ENCODE measurements at regions not wholly inside any gene's neighbourhood (a gene's known extent, or its start where the extent isn't known, plus 50 kb on each side); places are given as distances from the start of the nearest gene placed in this dataset.
"Not testable (repeated sequence)": the region's sequence is repeated elsewhere in the genome, so short reads cannot be mapped to it uniquely, and the experiment has no call there.

DNA sequence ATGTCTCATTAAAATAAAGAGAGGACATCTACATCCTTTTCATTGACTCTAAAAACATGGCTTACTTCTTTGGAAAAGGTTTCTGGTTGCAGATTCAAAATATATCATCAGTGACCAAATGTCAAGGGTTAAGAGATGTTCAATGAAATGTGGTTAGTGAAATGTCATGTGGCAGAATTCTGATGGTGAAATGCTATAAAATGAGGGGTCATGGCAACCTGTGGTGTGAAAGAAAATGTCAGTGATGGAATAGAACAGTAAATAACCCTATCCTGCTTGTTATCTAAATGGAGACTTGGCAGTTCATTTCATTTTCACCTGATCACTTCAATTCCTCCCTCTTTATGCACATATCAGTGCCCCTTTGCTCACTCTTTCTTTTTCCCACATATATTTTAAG is 79.4 kb downstream of the TFPI2 start:
- Histone ChIP-seq H3K36me3 (replicated peaks; ENCODE audit: low read depth, low read length) (no peaks in the 10 kb centered on the region), H4K20me1 (ENCODE audit: insufficient read depth, low read length) (no peaks in the 10 kb centered on the region), H3K27me3 (ENCODE audit: low read depth, low read length) (no peaks in the 10 kb centered on the region), H3K4me2 (ENCODE audit: low read length) (no peak overlapping the region), H3K9me3 (ENCODE audit: insufficient read depth, low read length) (no peaks in the 10 kb centered on the region), H3K4me3 (ENCODE audit: low read length) (no peak overlapping the region), H3K9ac (ENCODE audit: low read length) (no peak overlapping the region), H3K79me2 (ENCODE audit: low read length) (no peaks in the 10 kb centered on the region), H3K27ac (ENCODE audit: low read length) (no peak overlapping the region), H3K4me1 (ENCODE audit: low read length) (no peaks in the 10 kb centered on the region), H2AFZ (ENCODE audit: low read depth, low read length) (no peak overlapping the region)
- no peak for TF ChIP-seq EZH2phosphoT487 (IDR thresholded peaks at IDR 0.05; ENCODE audit: low read depth)

DNA sequence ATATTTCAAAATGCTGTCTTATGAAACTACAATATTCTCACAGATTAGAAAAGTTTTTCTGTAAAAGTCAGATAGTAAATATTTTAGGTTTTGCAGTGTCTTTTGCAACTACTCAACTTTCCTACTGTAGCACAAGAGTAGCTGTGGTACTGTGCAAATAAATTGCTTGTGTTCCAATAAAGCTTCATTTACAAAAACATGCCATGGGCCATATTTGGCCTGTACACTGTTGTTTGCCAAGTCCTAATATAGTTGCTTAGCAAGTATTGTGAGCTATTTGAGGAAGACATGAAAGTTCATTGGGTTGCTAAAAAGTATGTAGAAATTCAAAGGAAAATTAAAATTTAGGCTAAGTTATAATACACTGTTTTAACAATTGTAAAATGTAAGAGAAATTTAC is 80.0 kb downstream of the TFPI2 start:
- H3K4me3 ChIP-seq (ENCODE audit: low read length) = no peak overlapping the region
- no peaks in the 10 kb centered on the region for H3K27me3 ChIP-seq (ENCODE audit: low read depth, low read length)
- H3K9ac ChIP-seq (ENCODE audit: low read length) = no peak overlapping the region
- H4K20me1 ChIP-seq (ENCODE audit: insufficient read depth, low read length) = no peaks in the 10 kb centered on the region
- no peaks in the 10 kb centered on the region for H3K36me3 ChIP-seq (replicated peaks; ENCODE audit: low read depth, low read length)
- no peak overlapping the region for H3K4me2 ChIP-seq (ENCODE audit: low read length)
- H3K79me2 ChIP-seq (ENCODE audit: low read length) = no peaks in the 10 kb centered on the region
- no peak for TF ChIP-seq EZH2phosphoT487 (IDR thresholded peaks at IDR 0.05; ENCODE audit: low read depth)
- TF ChIP-seq, protein P1, sequence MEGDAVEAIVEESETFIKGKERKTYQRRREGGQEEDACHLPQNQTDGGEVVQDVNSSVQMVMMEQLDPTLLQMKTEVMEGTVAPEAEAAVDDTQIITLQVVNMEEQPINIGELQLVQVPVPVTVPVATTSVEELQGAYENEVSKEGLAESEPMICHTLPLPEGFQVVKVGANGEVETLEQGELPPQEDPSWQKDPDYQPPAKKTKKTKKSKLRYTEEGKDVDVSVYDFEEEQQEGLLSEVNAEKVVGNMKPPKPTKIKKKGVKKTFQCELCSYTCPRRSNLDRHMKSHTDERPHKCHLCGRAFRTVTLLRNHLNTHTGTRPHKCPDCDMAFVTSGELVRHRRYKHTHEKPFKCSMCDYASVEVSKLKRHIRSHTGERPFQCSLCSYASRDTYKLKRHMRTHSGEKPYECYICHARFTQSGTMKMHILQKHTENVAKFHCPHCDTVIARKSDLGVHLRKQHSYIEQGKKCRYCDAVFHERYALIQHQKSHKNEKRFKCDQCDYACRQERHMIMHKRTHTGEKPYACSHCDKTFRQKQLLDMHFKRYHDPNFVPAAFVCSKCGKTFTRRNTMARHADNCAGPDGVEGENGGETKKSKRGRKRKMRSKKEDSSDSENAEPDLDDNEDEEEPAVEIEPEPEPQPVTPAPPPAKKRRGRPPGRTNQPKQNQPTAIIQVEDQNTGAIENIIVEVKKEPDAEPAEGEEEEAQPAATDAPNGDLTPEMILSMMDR (IDR thresholded peaks at IDR 0.05; ENCODE audit: low read depth, low read length) = no peak
- H2AFZ ChIP-seq (ENCODE audit: low read depth, low read length) = no peak overlapping the region
- H3K9me3 ChIP-seq (ENCODE audit: insufficient read depth, low read length) = no peaks in the 10 kb centered on the region
- H3K4me1 ChIP-seq (ENCODE audit: low read length) = no peaks in the 10 kb centered on the region
- no peak overlapping the region for H3K27ac ChIP-seq (ENCODE audit: low read length)

DNA sequence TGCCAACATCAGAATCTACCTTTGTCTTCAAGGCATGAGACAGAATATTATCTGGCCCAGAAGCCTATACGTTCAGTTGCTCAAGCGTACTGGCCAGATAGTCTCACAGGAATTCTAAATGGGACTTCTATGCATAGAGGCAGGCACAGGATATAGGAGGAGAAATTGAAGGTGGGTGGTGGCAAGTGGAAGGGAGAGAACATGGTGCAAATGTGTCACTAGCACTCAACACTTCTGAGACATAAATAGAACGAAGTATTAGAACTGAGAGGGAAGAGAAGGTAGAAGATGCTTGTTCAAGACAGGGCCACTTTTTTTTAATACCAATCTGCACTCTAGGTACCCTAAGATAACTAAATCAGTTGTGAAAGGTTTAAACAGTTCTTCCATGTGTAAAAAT is 85.8 kb downstream of the TFPI2 start:
- TF ChIP-seq, protein P1 (IDR thresholded peaks at IDR 0.05; ENCODE audit: low read depth, low read length) = no peak
- TF ChIP-seq EZH2phosphoT487 (IDR thresholded peaks at IDR 0.05; ENCODE audit: low read depth) = no peak
- no peak overlapping the region for H3K4me2 ChIP-seq (ENCODE audit: low read length)
- no peak overlapping the region for H3K4me3 ChIP-seq (ENCODE audit: low read length)
- H2AFZ ChIP-seq (ENCODE audit: low read depth, low read length) = no peak overlapping the region
- H3K27ac ChIP-seq (ENCODE audit: low read length) = no peak overlapping the region
- H3K79me2 ChIP-seq (ENCODE audit: low read length) = no peaks in the 10 kb centered on the region
- no peak overlapping the region for H3K9ac ChIP-seq (ENCODE audit: low read length)
- H3K4me1 ChIP-seq (ENCODE audit: low read length) = no peaks in the 10 kb centered on the region
- no peaks in the 10 kb centered on the region for H3K9me3 ChIP-seq (ENCODE audit: insufficient read depth, low read length)
- no peaks in the 10 kb centered on the region for H3K36me3 ChIP-seq (replicated peaks; ENCODE audit: low read depth, low read length)
- no peaks in the 10 kb centered on the region for H3K27me3 ChIP-seq (ENCODE audit: low read depth, low read length)
- no peaks in the 10 kb centered on the region for H4K20me1 ChIP-seq (ENCODE audit: insufficient read depth, low read length)

DNA sequence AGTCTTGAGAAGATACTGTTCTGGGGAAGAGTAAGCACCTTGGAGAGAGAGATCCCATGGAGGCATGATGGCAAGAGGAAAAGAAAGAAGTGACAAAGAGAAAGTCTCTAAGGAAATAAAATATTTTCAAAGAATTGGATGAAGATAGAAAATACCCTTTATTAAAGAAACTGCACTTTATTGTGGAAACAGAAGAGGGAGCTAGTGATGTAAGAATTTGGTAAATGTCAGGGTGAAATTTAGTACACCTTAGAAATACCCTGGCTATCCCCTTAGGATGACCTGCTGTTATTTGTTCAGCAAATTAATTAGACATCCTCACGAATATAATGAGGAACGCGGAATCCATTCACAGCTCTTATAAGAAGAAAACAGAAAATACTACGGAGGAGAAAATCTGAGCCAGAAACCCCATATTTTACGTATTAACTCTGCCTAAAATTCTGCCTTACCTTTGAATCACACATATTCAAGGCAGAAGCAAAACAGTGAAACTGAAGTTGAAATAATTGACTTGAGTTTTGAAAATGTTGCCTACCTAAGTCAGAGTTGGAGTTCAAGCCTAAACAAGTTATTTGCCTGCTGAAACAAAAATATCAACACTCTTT is 90.7 kb downstream of the TFPI2 start:
- H3K27me3 ChIP-seq (ENCODE audit: low read depth, low read length) = no peaks in the 10 kb centered on the region
- no peak overlapping the region for H3K4me3 ChIP-seq (ENCODE audit: low read length)
- no peaks in the 10 kb centered on the region for H3K36me3 ChIP-seq (replicated peaks; ENCODE audit: low read depth, low read length)
- H4K20me1 ChIP-seq (ENCODE audit: insufficient read depth, low read length) = no peaks in the 10 kb centered on the region
- H3K79me2 ChIP-seq (ENCODE audit: low read length) = no peaks in the 10 kb centered on the region
- H3K9me3 ChIP-seq (ENCODE audit: insufficient read depth, low read length) = no peaks in the 10 kb centered on the region
- no peaks in the 10 kb centered on the region for H3K4me1 ChIP-seq (ENCODE audit: low read length)
- no peak overlapping the region for H2AFZ ChIP-seq (ENCODE audit: low read depth, low read length)
- TF ChIP-seq, protein P1 (IDR thresholded peaks at IDR 0.05; ENCODE audit: low read depth, low read length) = peak; percentile 74
- TF ChIP-seq EZH2phosphoT487 (IDR thresholded peaks at IDR 0.05; ENCODE audit: low read depth) = no peak
- no peak overlapping the region for H3K27ac ChIP-seq (ENCODE audit: low read length)
- H3K4me2 ChIP-seq (ENCODE audit: low read length) = no peak overlapping the region
- no peak overlapping the region for H3K9ac ChIP-seq (ENCODE audit: low read length)

DNA sequence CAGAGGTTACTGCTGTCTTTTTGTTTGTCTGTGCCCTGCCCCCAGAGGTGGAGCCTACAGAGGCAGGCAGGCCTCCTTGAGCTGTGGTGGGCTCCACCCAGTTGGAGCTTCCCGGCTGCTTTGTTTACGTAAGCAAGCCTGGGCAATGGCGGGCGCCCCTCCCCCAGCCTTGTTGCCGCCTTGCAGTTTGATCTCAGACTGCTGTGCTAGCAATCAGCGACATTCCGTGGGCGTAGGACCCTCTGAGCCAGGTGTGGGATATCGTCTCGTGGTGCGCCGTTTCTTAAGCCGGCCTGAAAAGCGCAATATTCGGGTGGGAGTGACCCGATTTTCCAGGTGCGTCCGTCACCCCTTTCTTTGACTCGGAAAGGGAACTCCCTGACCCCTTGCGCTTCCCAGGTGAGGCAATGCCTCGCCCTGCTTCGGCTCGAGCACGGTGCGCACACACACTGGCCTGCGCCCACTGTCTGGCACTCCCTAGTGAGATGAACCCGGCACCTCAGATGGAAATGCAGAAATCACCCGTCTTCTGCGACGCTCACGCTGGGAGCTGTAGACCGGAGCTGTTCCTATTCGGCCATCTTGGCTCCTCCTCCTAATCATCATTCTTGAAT is 97.4 kb downstream of the TFPI2 start:
- not testable (repeated sequence) for H2AFZ ChIP-seq (ENCODE audit: low read depth, low read length); H3K4me1 ChIP-seq (ENCODE audit: low read length); H3K36me3 ChIP-seq (replicated peaks; ENCODE audit: low read depth, low read length); H3K9me3 ChIP-seq (ENCODE audit: insufficient read depth, low read length); H4K20me1 ChIP-seq (ENCODE audit: insufficient read depth, low read length); H3K27me3 ChIP-seq (ENCODE audit: low read depth, low read length); H3K27ac ChIP-seq (ENCODE audit: low read length); H3K9ac ChIP-seq (ENCODE audit: low read length); H3K79me2 ChIP-seq (ENCODE audit: low read length); H3K4me3 ChIP-seq (ENCODE audit: low read length); H3K4me2 ChIP-seq (ENCODE audit: low read length)
